ENCODE measurements at regions not wholly inside any gene's neighbourhood (a gene's known extent, or its start where the extent isn't known, plus 50 kb on each side); places are given as distances from the start of the nearest gene placed in this dataset.

DNA sequence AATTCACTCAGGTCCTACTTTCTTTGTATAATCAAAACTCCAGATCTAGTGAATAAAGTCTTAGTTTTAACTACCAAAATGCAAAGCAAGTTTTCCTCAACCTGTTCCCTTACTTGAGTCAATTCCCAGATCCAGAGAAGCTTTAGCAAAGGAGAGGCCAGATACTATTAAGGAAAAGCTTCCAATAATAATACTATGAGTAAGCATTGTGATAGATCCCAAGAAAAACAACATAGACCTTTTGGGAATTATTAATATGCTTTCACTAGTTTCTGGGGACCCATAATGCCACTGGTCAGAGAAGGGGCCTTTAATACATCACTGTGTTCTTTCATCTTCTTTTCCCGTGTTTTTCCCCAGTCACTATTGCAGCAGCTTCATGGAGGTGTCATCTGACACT lies 339.9 kb upstream of the CDIN1 start:
- no peak for DNase-seq (ENCODE audit: low read depth)

GRCh38 chr15:36251450-36251849 lies 328.0 kb upstream of the CDIN1 start:
- DNase-seq (ENCODE audit: low read depth) = no peak

GRCh38 chr15:36252146-36252711 lies 327.2 kb upstream of the CDIN1 start:
- DNase-seq (ENCODE audit: low read depth) = no peak

DNA sequence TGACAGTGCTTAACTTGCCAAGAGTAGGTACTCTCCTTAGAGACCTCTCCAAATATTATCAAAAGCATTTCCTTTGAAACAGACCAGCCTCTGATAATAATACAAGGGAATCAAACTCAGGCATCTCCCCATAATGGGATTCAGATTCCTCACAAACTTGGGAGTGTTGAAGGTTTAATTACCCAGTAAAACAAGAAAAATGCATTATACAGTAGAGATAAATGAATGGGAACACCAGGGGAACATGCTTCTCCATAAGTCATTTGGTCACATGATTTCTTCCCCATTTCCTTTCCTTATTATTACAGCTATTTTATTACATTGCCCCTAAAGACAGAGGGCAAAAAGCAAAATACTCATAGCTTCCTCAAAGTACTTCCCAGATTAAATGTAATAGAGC lies 325.0 kb upstream of the CDIN1 start:
- DNase-seq (ENCODE audit: low read depth) = no peak

- DNase-seq (ENCODE audit: low read depth) = no peak
These were observed 323.0 kb upstream of the CDIN1 start for GRCh38 chr15:36256404-36256807.

DNA sequence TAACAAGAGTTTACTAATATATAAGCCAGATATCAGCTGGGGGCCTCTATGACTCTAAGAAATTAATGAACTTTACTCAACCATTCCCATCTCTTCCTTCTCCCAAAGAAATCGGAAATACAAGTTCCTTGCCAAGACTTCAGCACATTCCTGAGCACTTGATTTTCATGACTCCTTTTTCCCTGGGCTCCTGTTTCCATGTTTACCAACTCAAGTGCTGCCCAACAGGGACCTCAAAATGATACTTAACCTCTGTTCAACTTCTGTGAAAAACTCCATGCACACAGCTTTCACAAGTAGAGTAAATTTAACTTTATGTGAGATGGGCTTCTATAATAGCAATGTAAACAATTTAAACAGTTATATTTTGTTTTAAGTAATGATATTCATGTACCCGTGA lies 315.8 kb upstream of the CDIN1 start:
- DNase-seq (ENCODE audit: low read depth) = no peak

DNA sequence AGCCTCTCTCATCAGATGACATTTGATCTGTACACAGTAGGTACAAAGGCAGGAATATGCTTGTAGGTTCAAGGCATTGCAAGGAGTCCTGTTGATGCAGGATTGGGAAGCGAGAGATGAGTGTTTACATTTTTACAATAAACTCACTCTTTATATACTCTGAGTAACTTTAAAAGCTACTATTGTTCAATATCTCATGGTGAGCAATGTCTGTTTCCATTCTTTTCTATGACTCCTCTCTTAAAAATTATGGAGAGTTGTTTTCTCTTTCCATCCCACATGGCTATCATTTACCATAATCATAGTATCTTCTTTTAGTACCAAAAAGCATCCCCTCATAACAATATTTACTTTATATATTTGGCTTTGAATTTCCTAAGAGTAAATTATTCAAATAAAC lies 314.0 kb upstream of the CDIN1 start:
- no peak for DNase-seq (ENCODE audit: low read depth)

- no peak for DNase-seq (ENCODE audit: low read depth)
These were observed 308.4 kb upstream of the CDIN1 start for GRCh38 chr15:36271048-36271447.

DNA sequence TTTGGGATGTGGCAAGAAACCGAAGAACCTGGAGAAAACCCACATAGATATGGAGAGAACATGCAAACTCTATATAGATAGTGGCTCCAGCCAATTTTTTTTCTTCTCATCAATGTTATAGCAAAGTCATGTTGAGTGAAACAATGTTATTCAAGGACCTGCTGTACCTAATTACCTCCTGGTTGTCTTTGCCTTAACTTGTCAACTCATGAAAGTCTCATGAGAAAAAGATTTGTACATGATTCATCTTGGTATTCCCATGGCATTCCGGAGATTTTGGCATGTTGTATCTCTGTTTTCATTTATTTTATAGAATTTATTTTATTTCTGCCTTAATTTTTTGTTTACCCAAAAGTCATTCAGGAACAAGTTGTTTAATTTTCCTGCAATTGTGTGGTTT lies 303.8 kb upstream of the CDIN1 start:
- DNase-seq (ENCODE audit: low read depth) = no peak

DNA sequence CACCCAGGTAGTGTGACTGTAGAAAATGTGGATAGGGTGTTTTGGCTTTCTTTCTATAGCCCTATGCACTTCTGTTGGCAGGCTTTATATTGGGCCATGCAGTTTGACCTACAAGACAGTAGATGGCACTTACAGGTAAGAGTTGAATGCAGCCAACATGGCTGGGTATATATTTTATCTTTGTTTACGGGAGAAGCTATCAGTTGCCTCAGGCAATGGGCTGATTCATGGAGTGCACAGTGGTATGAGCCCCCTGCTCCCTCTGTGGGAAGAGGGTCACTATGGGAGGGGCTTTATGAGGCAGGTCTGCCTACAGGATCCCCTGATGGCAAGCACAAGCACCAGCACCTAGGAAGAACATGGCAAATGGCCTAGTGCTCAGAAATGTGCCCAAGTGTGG lies 301.2 kb upstream of the CDIN1 start:
- no peak for DNase-seq (ENCODE audit: low read depth)

DNA sequence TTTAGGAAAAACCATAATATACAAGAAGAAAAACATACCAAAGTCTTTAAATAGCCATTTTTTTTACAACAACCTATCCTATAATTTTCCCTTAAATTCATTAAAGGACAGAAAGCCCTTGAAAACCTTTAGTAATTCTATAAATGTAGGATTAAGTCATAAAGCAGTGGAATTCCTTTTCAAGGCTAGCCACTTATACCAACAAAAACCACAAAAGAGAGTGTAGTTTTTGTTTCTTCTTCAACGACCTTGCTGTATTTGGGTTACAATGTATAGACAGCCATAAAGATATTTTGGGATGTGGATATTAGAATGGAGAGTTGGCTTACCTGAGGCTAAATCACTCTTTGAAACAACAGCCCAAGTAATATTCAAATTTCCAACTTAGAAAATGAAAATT lies 296.6 kb upstream of the CDIN1 start:
- DNase-seq (ENCODE audit: low read depth) = no peak

DNA sequence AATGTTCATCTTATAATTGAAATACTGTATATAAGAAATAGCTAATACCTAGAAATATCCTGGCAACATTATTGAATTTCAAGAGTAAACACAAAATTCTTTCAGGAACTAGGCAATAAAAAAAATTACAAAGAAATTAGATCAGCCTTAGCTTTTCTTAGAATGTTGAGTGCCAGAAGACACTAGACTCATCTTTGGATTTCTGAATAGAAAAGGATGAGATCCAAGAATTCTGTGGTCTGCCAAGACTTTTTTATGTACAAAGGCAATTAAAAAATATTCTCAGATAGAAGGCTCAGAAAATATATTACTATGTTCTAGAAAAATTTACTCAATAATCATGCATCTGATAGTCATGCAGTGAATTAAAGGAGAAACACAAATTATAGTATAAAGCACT lies 294.5 kb upstream of the CDIN1 start:
- no peak for DNase-seq (ENCODE audit: low read depth)

DNA sequence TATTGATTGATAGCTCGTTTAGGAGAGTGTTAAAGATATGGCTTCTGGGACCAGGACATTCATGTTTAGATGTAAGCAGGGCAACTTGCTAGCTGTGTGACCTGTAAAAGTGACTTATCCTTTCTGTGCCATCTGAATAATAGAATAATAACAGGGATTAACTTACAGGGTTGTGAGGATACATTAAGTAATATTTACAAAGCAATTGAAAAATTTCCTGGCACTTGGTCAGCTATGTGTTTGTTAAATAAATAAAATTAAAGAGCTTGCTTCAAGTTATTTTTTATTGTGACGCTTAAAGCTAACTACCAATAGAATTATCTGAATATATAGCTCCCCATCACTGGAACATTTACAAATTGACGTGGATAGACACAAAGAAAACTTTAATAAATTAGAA lies 287.9 kb upstream of the CDIN1 start:
- DNase-seq (ENCODE audit: low read depth) = no peak

GRCh38 chr15:36294359-36294758 lies 285.1 kb upstream of the CDIN1 start:
- peak; percentile 9 for DNase-seq (ENCODE audit: low read depth)

- no peak for DNase-seq (ENCODE audit: low read depth)
These were observed 277.5 kb upstream of the CDIN1 start for GRCh38 chr15:36301947-36302346.

DNA sequence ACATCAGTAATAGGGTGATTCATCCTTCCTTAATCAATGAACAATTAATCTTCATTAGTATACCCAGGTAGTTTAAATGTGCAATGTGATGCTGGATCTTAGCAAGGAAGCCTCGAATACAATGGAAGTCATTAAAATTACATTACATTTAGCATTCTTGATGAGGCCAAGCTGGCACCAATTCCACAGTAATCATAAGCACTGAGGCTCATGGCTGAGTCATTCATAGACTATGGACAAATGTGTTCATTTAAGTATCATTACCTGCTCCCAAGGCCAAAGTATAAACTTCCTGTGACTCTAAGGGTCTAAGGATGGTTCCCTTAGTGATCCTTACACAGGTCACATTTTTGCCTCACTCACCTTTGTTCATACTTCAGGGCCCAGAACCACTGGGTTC lies 266.4 kb upstream of the CDIN1 start:
- no peak for DNase-seq (ENCODE audit: low read depth)

DNA sequence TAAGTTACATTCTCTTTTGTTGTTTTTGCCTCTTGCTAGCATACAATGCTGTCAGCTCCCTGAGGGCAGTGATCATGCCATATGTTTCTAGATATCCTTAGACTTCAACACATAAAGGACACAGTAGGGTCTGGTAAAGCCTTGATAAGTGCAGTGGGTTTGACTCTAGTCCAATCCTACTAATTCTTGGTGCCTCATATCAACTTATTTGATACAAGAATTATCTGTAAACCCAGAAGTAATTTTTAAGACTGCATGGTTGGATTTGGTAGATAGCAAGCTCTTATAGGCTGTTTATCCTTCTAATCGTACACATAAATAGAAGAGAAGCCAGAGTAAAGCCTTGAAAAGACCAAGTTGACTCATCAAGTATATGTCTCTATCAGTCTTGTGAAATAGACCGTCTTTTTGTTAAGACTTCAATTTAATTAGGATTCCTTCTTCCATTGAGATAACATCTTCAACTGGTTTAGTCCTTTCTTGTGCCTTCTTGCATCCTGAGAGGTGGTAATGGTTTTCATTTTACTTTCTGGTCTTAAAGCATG lies 265.6 kb upstream of the CDIN1 start:
- DNase-seq (ENCODE audit: low read depth) = no peak

DNA sequence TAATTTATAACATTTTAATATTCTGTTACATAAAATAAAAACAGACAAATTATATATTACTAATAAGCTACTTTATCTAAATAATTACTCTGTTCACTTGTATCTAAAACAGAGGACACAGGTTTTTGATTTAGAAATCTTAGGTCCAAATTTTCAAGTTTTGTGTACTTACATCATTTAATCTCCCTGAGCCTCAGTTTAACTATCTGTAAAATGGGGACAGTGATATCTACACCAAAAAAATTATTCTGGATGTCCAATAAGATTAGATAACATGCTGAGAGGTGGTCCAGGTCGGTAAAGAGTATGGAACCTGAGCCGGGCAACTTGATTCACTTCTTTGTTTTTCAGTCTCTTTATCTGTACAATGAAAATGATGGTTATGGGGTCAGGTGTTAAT lies 263.8 kb upstream of the CDIN1 start:
- DNase-seq (ENCODE audit: low read depth) = no peak

- peak; percentile 45 for DNase-seq (ENCODE audit: low read depth)
These were observed 255.8 kb upstream of the CDIN1 start for GRCh38 chr15:36323615-36324014.

DNA sequence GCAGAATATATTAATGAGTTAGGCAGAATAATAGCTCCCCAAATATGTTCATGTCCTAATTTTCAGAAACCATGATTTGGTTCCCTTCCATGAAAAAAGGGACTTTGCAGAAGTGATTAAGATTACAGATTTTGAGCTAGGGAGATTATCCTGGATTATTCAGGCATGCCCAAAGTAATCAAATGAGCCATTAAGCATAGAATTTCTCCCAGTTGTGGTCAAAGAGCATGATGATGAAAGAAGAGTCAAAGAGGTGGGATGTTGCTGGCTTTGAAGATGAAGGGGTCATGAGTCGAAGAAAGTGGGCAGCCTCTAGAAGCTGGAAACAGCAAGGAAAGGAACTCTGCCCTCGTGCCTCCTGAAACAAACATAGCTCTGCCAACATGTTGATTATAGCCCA lies 254.2 kb upstream of the CDIN1 start:
- DNase-seq (ENCODE audit: low read depth) = no peak

- DNase-seq (ENCODE audit: low read depth) = no peak
These were observed 249.8 kb upstream of the CDIN1 start for GRCh38 chr15:36329592-36329991.

DNA sequence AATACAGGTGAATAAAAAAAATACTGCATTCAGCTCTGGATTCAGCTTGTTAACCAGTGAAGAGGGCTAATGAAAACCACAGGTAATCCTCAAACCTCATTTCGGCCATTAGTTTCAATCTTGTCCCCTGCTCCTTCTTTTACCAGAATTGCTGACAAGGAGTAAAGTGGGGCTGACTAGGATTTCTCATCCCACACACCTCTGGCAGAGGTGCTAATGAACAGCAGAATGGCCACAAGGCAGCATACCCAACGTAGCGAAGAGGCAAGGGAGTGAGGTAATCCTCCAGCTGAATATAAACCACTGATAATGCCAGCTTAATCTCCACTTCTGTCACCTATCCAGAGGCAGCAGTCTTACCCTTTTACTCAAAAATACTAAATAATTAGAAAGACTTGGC lies 248.8 kb upstream of the CDIN1 start:
- DNase-seq (ENCODE audit: low read depth) = peak; percentile 2

DNA sequence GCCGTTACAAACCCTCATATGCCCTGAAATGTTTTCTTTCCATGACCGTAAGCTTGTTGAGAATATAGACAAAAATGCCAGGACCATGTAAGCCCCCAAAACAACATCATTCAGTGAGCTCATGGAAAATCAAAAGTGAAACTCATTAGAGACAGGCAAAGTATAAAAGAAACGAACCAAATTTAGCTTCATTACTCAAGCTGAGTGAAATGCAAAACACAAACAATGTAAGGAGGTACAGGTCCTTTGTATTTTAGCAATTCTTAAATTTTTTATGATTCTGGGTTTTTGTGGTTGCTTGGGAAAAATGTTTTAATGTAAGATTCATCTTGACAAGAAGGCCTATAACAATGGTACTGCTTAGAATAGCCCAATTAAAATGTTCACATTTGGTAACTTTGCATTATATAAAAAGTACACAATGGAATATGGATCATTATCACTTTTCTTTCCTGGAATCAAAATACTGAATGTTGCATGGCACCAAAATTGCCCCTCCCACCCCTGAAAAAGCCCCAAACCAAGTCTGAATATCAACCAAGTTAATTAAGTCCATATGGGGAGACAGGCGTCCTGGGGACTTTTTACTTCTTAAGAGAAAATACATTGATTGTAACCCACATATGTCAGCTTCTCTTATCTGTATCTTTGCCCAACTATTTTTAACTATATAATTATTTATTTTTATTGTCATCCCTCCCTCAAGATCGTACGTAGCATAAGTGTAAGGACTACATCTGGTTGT lies 247.7 kb upstream of the CDIN1 start:
- peak; percentile 21 for DNase-seq (ENCODE audit: low read depth)

Data from myocyte (in vitro differentiated cells).